ENCODE measurements at regions not wholly inside any gene's neighbourhood (a gene's known extent, or its start where the extent isn't known, plus 50 kb on each side); places are given as distances from the start of the nearest gene placed in this dataset.
"Not testable (repeated sequence)": the region's sequence is repeated elsewhere in the genome, so short reads cannot be mapped to it uniquely, and the experiment has no call there.

GRCh38 chr16:80243303-80243702 is 297.5 kb upstream of the DYNLRB2 start:
- not testable (repeated sequence) for DNase-seq

GRCh38 chr16:80242279-80242678 is 298.5 kb upstream of the DYNLRB2 start:
- DNase-seq: not testable (repeated sequence)

- no peak for DNase-seq
These were observed 307.5 kb upstream of the DYNLRB2 start for GRCh38 chr16:80233097-80233835.

GRCh38 chr16:80231888-80232287 is 308.9 kb upstream of the DYNLRB2 start:
- peak; percentile 54 for DNase-seq

GRCh38 chr16:80231121-80231520 is 309.7 kb upstream of the DYNLRB2 start:
- no peak for DNase-seq

- DNase-seq: no peak
These were observed 310.3 kb upstream of the DYNLRB2 start for GRCh38 chr16:80230328-80231120.

- DNase-seq: no peak
These were observed 314.3 kb upstream of the DYNLRB2 start for GRCh38 chr16:80226499-80226898.

- DNase-seq: no peak
These were observed 330.0 kb upstream of the DYNLRB2 start for GRCh38 chr16:80210787-80211186.

GRCh38 chr16:80208743-80209142 is 332.1 kb upstream of the DYNLRB2 start:
- DNase-seq: no peak

GRCh38 chr16:80208015-80208414 is 332.8 kb upstream of the DYNLRB2 start:
- DNase-seq: no peak

- no peak for DNase-seq
These were observed 337.0 kb upstream of the DYNLRB2 start for GRCh38 chr16:80203821-80204220.

- DNase-seq: no peak
These were observed 337.9 kb upstream of the DYNLRB2 start for GRCh38 chr16:80202831-80203413.

- DNase-seq: no peak
These were observed 340.7 kb upstream of the DYNLRB2 start for GRCh38 chr16:80200079-80200478.

- no peak for DNase-seq
These were observed 341.2 kb upstream of the DYNLRB2 start for GRCh38 chr16:80199614-80200013.

- DNase-seq: no peak
These were observed 342.2 kb upstream of the DYNLRB2 start for GRCh38 chr16:80198311-80199299.

- peak; percentile 57 for DNase-seq
These were observed 343.0 kb upstream of the DYNLRB2 start for GRCh38 chr16:80197741-80198201.

GRCh38 chr16:80191928-80192327 is 348.9 kb upstream of the DYNLRB2 start:
- no peak for DNase-seq

GRCh38 chr16:80189476-80190175 is 351.2 kb upstream of the DYNLRB2 start:
- DNase-seq: no peak

- no peak for DNase-seq
These were observed 364.7 kb upstream of the DYNLRB2 start for GRCh38 chr16:80176114-80176513.

GRCh38 chr16:80175011-80175410 is 365.8 kb upstream of the DYNLRB2 start:
- no peak for DNase-seq

- DNase-seq: no peak
These were observed 366.4 kb upstream of the DYNLRB2 start for GRCh38 chr16:80174416-80174815.

GRCh38 chr16:80171746-80172145 is 369.0 kb upstream of the DYNLRB2 start:
- no peak for DNase-seq

Data from activated CD4-positive, alpha-beta T cell treated with anti-CD3 and anti-CD28 coated beads, Interleukin-10, Interleukin-2, amounts not matched to agents 100 ng/mL and 50 ng/mL, durations not matched to agents 16 hours and 8 hours (primary cell).